ENCODE measurements at regions not wholly inside any gene's neighbourhood (a gene's known extent, or its start where the extent isn't known, plus 50 kb on each side); places are given as distances from the start of the nearest gene placed in this dataset.
A peak's percentile ranks its signal among the peaks of the same experiment; 100 is the strongest.
"Not testable (repeated sequence)": the region's sequence is repeated elsewhere in the genome, so short reads cannot be mapped to it uniquely, and the experiment has no call there.

- not testable (repeated sequence) for DNase-seq (ENCODE audit: low spot score)
These were observed 101.1 kb upstream of the LRPAP1 start for GRCh38 chr4:3633277-3633676.

DNA sequence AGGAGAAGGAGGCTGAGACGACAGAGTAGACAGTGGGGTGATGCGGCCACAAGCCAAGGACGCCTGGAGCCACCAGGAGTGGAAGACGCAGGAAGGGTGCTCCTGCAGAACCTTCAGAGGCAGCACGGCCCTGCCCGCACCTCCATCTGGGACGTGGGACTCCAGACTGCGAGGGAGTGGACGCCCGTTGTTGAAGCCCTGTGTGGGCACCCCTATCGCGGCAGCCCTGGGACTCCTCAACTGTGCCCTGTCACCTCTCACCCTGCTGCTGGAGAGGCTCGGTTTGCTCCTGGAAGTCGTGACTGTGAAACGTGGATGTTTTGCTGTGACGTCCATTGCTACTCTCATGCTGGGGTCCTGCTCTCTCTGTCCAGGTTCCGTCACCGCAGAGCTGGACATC, 100.6 kb upstream of the LRPAP1 start:
- DNase-seq (ENCODE audit: low spot score), result not testable (repeated sequence)

DNA sequence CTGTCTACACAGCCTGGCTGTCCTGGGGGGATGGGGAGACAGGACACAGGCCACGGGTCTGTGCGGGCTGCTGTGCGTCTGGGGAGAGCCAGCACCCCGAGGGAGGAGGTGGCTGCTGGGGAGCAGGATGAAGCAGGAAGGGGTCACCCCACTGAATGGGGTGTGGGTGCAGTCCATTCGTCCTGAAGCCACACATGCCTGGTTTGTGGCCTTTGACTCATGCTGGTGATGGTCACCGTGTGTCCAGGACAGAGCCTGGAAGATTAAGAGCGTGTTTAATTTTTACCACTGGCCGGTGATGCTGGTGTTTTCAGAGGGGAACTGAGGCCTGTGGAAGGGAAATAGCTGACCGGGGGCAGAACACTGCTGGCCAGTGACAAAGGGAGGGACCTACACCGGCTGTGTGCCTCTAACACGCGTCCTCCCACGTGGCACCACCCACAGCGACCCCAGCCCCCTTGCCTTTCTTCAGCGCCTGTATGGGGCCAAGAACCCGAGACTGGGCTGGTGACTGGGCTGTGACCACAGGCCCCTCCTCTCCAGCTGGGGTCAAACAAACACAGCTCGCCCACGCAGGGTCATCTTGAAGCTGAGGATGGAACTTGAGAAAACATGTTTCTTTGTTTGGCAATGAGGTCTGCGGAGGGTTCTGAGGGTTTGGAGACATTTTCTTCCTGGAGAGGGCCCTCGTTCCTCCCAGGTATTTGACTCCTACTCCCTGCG, 99.5 kb upstream of the LRPAP1 start:
- not testable (repeated sequence) for DNase-seq (ENCODE audit: low spot score)

DNA sequence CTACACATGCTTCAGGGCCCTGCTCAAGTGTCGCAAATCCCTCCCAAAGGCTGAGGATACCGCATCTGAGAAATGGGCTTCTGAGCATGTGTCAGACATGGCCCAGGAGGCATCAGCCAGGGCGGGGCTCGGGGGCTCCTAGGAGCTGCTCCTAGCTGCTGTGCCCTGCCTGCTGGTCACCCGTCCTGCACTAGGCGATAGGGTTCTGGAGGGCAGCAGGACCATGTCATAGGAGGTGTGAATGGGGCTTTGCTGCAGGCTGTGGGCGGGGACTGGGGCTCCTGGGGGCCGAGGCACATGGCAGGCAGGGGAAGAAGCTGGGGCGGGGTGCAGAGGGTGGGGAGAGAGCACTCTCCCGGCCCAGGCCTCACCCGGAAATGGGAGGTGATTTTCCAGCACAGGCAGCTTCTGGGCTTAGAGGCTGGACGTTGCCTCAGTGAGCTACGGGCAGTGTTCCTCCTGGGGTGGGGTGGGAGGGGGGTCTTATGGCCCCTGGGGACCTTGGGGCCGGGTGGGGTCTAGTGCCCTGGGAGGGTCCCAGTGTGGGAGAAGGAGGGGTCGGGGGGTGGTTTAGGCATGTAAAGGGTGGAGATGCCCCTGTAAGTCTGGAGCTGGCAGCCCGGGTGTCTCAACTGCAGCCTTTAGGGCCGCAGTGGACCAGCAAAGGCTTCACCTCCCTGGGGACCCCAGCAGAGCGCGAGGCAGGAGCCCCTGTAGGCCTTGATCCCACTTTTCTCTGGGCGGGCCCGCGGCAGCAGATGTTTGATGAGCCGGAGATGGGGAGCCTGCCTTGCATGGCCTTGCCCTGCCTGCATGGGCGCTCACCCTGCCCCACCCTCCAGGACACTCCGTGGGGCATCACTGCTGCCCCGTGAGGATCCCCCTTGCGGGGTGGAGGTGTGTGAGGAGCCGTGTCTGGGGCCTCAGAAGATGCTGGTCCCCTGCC, 98.6 kb upstream of the LRPAP1 start:
- DNase-seq (ENCODE audit: low spot score), result no peak

DNA sequence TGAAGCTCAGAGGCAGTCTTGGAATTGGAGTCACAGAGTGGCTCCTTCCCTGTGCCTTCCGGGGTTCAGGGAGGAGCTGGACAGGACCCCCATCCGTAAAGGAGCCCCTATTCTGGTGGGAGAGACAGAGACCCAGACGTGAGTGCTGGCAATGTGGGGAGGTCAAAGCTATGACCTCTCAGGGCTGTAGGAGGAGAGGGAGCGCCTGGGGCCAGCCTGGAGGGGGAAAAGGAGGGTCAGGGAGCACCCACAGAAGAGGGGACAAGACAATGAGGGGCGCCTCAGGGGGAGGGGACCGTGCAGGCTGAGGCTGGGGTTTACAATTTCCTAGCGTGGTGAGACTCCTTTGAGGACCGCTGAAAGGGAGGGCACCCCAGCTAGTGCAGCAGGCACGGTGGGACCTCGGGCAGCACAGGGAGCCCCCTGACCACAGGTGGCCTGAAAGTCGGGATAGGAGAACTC, 97.9 kb upstream of the LRPAP1 start:
- DNase-seq (ENCODE audit: low spot score), result no peak

DNA sequence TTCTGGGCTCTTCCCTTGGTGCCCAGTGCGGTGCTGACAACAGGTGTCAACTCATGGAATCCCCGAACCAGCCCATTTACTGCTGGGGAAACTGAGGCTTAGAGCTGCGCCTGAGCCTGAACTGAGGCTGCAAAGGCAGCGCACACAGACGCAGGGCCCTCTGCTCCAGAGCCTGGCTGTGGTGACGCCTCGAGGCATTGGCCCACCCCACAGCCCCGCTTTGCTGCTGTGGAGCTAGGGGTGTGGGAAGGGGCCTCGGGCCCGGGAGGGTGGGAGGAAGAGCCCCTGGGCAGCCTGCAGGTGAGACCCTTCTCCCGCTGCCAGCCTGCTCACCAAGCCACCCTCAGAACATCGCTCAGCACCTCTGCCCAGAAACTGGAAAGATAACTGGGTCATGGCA, 97.4 kb upstream of the LRPAP1 start:
- no peak for DNase-seq (ENCODE audit: low spot score)

GRCh38 chr4:3629176-3629575, 97.0 kb upstream of the LRPAP1 start:
- not testable (repeated sequence) for DNase-seq (ENCODE audit: low spot score)

GRCh38 chr4:3628868-3629175, 96.6 kb upstream of the LRPAP1 start:
- no peak for DNase-seq (ENCODE audit: low spot score)

DNA sequence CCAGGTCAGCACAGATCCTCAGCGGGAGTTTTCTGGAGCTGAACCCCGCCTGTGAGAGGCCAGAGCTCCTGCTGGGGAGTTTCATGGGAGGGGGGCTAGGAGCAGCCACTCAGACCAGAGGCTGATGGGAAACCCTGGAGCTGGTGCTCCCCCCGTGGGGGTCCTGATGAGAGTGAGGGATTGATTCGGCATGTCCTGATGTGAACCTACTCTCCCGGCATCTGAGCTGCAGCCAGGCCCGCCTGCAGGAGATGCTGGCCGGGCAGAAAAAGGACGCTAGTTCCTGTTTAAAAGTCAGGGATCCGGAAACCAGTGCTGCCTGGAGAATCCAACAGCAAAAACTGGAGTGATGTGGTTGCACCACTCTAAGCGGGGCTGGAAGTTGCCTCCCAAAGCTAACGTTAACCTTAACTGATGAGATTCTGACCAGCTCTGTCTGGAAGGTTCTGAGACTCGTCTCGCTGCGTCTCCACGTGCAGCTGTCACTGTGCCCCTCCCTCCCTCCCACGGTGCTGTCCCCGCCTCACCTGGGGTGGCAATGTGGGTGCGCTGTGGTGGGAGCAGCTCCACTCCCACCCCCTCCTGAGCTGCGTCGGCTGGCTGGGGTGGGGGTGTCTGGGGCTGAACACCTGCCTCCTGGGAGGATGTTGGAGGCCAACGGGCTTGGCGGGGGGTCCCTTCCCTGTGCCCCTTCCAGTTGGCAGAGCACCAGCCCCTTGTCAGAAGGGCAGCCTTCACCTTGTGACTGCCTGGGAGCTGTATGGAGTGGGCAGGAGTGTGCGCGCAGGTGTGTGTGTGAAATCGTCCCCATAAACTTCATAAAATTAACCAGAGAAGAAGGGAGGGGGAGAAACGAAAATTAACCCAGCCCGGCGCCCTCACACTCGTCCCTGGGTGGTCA, 96.0 kb upstream of the LRPAP1 start:
- not testable (repeated sequence) for DNase-seq (ENCODE audit: low spot score)

- DNase-seq (ENCODE audit: low spot score), result not testable (repeated sequence)
These were observed 95.2 kb upstream of the LRPAP1 start for GRCh38 chr4:3627456-3627855.

DNA sequence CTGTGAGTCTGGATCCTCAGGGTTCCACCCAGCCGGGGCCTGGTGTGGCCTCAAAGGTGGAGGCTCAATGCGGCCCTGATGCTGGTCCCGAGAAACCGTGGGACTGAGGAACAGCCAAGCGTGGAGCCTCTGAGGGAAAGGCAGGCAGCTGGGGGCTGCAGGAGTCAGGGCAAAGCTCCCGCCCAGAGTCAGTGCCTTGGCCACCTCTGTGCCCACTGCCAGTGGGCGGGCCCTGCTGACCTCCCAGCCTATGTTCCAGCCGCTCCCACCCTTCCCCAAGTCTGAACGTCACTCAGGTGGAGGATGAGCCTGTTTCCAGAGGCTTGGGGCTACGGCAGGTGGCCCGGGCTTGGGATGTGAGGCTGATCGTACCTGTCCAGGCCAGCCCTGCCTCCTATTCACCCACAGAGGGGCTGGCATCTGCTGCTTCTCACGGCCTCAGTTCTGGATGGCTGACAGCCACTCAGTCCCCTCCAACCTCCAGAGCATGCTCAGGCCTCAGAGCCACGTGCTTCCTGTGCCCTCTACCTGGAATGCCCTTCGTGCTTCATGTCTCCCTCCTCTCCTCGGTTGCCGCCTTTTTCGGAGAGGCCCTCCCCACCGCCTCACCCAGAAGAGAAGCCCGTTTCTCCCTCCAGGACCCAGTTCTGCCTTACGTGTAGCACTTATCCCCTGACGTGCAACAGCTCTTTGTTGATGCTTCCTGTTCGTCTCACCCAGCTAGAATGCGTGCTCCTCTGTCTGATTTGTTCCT, 94.1 kb upstream of the LRPAP1 start:
- not testable (repeated sequence) for DNase-seq (ENCODE audit: low spot score)

GRCh38 chr4:3625286-3625875, 93.2 kb upstream of the LRPAP1 start:
- not testable (repeated sequence) for DNase-seq (ENCODE audit: low spot score)

GRCh38 chr4:3623809-3624329, 91.6 kb upstream of the LRPAP1 start:
- not testable (repeated sequence) for DNase-seq (ENCODE audit: low spot score)

DNA sequence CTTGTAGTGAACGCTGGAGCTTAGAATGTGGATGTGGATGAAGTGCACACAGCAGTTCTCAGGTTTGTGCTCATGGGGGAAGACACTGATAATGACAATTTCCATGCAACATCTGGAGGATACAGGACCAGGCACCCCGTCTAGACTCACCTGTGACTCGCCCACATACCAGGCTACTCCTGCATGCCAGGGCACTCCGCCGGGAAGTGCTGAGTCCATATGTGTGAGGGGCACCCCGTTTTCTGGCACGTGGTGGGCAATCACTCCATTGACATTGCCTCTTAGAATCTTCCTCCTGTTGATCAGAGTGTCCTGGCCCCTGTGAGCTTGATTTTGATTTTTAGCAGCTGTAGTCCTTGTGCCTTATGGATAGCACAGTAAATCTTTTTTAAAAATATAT, 90.9 kb upstream of the LRPAP1 start:
- DNase-seq (ENCODE audit: low spot score), result no peak

DNA sequence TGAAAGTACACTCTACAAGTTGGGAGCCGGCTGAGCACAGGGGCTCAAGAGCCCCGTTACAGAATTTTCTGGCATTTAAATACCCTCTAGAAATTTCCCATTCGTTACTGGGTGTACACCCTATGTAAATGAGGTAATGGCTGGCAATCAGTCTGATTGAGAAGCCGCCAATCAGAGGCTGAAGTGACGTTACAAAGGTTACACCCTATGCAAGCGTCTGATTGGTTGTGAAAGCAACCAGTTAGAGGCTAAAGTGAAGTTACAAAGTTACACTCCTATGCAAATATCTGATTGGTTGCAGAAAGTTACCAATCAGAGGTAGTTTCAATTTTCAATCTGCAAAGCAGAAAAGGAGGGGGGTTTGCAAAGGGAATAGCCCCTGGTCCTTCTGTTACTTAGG, 88.1 kb upstream of the LRPAP1 start:
- DNase-seq (ENCODE audit: low spot score), result not testable (repeated sequence)

GRCh38 chr4:3619698-3620097, 87.5 kb upstream of the LRPAP1 start:
- DNase-seq (ENCODE audit: low spot score), result not testable (repeated sequence)

DNA sequence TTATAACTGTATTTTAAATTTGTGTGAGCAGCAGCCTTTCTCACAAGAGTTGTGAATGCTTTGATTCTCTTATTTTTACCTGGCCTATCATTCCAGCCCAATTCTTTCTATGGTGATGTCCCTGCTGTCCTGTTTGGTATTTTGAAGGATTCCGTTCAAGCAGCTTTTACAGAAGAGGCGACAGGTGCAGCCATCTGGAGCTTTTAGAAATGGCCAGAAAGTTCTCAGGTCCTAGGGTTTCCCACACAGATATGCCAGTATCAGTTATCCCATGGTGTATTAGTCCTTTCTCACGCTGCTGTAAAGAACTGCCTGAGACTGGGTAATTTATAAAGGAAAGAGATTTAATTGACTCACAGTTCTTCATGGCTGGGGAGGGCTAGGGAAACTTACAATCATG, 86.1 kb upstream of the LRPAP1 start:
- not testable (repeated sequence) for DNase-seq (ENCODE audit: low spot score)

- DNase-seq (ENCODE audit: low spot score), result peak; percentile 36
These were observed 83.4 kb upstream of the LRPAP1 start for GRCh38 chr4:3615386-3616286.

DNA sequence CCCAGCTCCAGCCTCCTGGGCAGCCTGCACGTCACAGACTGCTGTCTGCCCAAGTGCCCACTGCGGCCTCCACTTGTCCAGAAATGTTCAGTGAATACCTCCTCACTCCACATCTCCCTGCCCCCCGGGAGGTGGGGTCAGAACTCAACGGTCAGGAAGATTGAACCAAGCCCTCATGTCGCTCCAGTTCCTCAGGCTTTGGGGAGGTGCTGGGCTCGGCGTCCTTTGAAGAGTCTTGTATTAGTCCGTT, 82.4 kb upstream of the LRPAP1 start:
- no peak for DNase-seq (ENCODE audit: low spot score)
